IPS-NIHi7 (cell line): ENCODE measurements at regions not wholly inside any gene's neighbourhood (a gene's known extent, or its start where the extent isn't known, plus 50 kb on each side); places are given as distances from the start of the nearest gene placed in this dataset.

ENCODE experiments used
- DNase-seq: peaks from one replicate; pipeline ENCODE4 v3.0.0; 2012; ENCODE audit warnings: mixed read lengths; ENCODE audit errors: extremely low spot score

DNA sequence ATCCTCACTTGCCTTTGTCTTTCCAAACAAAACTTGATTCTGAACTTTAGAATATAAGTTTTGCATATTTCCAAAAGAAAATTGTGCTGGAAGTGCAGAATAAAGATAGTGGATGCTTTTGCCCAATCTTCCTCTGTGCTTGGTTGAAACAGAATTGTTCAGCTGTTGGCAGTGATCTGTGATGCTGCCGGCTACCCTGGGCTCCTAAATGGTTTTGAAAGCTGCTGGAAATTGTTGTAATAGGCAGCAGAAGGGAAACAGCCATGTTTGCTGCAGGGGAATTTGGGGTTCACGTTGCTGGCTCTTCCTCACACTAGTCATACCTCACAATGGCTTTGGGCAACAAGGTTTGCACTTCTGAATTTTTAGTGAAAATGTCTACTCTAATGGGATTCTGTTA lies 398.0 kb downstream of the RAPGEF2 start:
- DNase-seq = no peak

DNA sequence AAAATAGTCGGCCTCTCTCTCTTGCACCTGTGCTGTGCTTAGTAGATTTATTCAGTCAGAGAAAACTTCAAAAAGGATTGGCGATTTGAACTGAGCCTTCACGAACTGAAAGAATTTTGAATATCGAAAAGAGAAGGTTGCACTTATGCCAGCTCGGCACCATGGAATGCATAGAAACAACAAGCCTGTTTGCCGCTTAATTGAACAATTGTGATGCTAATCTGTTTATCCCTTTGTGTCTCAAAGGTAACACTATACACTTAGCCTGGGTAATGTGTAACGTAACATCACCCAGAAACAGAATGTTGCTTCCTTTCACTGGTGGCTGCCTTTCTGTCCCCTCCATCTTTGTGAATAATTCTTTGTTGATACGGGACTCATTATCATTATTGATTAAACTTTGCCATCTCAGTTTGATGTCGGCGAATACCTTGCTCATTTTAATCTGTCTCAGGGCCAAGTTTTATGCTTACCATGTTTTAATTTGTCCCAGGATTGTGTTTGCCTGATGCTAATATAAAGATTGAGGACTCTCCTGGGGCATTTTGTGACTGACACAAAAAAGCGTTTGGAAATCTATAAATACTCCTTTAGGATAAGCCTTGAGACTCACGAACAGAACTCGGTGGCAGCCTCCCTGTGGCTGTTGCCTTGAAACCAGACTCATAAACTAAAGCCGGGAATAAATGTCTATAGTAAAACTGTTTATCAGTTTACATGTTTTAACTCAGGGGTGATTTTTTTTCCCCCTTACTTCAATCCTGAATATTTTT lies 400.5 kb downstream of the RAPGEF2 start:
- peak; percentile 31 for DNase-seq

DNA sequence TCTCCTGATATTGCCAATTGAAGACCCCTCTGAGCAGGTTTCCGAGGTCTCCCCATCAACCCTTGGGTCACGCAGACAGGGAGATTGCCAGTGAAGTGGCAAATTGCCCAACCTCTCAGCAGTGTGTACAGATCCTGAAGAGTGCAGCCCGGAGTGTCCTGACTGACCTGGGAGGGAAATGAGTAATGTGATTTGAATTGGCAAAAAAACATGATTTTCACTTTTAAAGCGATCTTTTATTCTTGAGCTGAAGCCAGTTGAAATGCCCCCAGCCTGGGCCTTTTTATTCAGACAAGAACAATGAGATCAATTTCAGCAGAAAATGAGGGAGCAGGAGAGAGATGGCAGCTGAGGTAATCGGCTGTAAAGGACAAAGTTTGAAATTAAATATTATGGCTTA lies 401.8 kb downstream of the RAPGEF2 start:
- no peak for DNase-seq

DNA sequence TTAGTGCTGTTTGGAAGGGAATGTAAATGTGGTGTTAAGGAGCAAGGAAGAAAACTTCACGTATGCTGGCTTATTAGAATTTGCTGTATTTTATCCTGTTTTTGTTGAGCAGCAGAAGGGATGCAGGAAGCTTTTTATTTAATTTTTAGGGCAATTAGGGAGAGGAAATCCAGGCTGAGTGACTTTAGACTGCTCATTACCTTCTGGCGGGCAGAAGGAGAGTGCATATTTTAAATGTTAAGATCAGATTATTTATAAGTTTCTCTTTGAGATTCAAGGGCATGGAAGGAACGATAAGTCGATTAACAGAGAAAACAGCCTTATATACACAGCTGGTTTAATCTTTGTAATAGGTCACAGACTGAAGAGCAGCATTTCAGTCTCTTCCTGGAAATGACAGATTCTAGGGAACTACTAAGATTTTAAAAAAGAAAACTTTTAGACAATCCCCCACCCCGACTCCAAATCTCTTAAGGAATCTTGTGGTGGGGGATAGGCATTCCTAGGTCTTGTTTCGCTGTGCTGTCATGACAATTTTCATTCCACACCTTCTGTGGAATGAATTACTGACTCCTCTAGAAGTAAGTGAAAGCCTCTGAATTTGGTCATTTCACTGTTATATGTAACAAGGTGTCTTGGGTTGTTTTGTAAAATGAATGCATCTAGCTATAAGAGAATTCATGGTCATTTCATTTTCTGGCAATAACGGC lies 402.5 kb downstream of the RAPGEF2 start:
- no peak for DNase-seq

DNA sequence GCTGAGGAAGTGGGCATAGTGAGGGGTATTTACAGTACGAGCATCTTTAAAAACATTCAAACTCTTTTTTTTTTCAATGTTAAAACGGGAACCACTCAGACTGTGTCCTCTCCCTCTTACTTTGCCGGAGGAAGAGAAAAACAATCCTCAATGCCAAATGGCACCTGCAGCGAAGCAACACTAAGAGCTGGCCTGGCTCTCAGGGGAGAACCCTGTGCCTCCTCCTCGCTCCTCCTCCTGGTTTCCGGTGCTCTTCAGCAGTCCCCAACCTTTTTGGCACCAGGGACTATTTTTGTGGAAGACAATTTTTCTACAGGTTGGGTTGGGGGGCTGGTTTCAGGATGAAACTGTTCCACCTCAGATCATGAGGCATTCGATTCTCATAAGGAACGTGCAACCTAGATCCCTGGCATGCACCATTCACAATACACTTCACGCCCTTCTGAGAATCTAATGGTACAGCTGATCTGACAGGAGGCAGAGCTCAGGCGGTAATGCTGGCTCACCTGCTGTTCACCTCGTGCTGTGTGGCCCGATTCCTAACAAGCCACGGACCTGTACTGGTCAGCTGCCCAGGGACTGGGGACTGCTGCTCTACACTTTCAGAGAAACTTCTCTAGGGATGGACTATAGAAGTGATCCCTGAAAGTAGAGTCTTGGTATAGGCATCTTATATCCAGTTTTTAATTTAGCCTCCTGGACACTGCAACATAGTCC lies 404.1 kb downstream of the RAPGEF2 start:
- no peak for DNase-seq

DNA sequence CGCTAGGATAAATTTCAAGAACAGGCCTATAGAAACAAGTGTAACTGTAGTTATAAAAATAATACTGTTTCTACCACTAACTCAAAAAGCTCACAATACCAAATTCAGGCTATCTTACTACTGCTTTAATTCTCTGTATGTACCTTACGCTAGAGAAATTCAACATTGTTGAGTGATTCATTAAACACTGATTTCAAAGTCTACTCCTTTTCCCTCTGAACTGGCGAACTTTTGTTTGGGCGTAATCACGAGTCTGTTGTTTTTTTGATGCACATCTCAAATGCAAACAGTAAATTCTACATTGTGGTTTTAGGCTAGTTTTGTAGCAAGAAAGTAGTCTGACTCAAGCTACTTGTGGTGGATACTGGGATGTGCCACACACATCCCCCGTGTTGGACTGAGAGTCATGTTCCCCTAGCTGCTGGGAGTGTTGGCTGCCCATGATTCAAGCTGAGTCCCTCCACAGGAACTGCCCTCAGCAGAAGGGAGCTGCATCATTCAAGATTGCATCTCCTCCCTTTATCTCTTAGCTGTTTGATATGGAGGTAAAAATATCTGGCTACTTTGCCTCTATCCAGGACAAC lies 406.1 kb downstream of the RAPGEF2 start:
- DNase-seq = no peak

DNA sequence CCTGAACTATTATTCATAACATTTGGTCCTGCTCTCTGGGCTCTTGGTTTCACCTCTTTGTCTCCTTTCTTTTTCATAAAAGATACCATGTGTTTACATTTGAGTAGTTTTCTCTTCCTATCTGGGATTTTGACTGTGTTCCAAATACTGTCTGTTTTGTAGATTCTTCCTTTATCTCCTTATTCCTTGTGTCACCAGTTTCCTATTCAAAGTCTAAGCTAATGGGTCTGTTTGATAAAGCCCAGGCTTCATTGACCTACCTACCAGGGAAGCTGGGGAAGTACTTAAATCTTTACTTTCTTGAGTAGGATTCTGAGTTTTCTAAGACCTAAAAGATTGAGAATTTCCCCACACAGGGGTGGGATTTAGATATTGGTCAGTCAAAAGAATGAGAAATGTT lies 409.5 kb downstream of the RAPGEF2 start:
- DNase-seq = no peak

DNA sequence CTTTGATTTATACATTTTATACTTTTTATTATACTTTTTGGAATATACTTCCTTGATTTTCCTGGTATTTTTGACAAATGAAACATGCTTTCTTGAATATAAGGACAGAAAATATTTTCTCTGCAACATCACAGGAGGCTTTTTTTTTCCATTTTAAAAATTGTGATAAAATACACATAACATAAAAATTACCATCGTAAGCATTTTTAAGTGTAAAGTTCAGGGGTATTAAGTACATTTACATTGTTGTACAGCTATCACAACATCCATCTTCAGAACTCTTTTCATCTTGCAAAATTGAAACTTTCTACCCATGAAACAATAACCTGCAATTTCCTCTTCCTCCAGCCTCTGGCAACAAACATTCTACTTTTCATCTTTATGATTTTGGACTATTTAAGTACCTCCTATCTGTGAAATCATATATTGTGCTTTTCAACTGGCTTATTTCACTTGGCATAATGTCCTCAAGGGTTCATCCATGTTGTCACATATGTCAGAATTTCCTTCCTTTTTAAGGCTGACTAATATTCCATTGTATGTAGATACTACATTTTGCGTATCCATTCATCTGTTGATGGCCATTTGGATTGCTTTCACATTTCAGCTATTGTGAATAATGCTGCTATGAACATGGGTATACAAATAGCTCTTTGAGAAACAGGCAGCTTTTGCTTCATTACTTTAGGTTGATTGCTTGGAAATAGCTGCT lies 412.6 kb downstream of the RAPGEF2 start:
- DNase-seq = no peak

DNA sequence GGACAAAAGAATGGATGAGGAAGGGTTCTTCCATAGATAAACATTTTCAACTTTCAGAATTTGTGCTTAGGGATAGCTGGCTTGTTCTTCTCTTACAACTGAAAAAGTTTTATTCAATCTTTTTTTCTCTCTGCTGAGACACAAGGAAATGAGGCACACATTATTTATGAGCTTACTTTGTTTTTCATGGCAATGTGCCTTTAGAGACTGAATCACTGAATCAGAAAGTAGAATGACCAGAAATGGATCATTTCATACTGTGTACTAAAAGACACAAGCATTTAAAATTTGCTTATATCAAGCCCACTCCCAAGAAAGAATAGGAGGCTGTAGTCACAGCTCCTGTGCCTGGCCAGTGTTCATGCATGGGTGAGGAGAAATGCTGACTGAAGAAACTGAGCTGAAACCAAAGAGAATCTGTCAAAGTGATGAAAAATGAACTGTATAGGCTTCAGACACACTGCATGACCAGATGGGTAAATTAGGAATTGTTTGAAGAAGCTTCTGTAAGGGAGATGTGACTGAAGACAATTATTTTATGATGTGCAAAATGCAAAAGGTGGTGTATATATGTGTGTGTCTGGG lies 413.8 kb downstream of the RAPGEF2 start:
- DNase-seq = no peak

DNA sequence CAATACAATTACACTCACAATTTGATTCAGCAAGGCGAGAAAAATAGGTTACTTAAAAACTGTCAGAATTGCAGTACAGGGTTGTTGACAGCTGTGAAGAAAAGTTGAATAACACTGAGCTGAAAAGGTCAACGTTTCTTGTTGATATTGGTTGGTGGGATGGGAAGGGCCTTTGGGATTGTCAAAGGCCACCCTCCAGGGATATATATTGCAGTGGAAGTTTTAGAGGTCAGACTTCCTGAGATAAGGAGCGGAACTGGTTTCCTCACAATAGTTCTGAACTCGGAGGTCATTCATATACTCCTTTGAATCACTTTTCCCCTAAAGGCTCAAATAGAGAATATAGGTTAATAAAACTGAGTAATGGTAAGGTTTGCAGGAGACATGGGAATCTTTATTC lies 417.2 kb downstream of the RAPGEF2 start:
- DNase-seq = no peak

DNA sequence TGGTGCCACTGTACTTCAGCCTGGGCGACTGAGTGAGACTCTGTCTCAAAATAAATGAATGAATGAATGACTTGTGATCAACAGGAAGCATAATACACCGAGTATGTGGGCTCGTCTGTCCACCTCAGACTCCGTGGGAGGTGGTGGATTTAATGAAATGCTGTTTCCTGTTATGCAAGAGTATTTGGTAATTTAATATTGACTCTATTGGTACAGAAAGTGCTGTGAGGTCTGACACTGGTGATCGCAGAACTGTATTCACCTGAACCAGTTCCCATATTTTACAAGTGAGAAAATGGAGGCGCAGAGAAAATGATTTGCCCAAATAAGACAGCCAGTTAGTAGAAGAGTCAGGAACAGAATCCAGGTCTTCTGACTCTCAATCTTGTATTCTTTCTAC lies 423.3 kb downstream of the RAPGEF2 start:
- no peak for DNase-seq

DNA sequence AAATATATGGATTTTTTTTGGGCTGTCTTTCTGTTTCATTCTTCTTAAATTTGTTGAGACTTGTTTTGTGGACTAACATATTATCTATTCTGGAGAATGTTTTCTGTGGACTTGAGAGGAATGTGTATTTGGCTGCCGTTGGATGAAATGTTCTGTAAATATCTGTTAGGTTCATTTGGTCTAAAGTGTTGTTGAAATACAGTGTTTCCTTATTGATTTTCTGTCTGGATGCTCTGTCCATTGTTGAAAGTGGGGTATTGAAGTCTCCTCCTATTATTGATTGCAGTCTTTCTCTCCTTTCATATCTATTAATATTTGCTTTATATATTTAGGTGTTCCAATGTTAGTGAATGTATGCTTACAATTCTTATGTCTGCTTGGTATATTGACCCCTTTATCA lies 431.8 kb downstream of the RAPGEF2 start:
- no peak for DNase-seq

DNA sequence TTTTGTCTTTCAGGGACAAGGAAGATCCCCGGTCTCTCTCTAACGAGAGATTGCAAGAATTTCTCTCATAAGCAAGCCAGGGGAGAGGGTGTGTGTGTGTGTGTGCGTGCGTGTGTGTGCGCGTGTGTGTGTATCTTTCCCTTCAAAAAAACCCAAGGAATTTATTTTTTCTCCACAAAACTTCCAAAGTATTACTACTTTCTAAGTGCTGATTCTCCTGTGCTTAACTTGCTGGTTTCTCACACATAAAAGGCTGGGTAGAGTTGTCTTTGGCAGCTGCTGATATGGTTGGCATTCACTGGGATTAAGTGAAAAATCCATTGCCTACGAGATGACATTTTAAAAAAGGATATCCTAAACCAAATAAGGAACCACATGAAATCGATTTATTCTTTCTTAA lies 435.7 kb downstream of the RAPGEF2 start:
- no peak for DNase-seq

DNA sequence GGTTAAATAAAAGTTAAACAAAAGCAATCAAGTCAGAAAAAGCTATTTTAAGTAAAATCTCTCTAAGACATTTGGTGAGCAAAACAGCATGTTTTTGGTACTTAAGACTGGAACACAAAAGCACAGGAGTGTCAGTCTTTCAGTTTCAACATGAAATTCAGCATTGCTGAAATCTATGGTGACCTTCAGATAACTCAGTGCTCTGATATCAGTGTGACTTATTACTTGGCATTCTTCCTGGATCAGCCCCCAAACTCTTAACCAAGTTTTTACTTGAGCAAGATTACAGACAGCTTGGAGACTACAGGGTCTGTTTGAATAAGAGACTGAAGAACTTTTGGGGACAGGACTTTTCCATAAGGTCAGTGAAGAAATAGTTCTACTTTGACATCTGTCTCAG lies 437.2 kb downstream of the RAPGEF2 start:
- DNase-seq = no peak

DNA sequence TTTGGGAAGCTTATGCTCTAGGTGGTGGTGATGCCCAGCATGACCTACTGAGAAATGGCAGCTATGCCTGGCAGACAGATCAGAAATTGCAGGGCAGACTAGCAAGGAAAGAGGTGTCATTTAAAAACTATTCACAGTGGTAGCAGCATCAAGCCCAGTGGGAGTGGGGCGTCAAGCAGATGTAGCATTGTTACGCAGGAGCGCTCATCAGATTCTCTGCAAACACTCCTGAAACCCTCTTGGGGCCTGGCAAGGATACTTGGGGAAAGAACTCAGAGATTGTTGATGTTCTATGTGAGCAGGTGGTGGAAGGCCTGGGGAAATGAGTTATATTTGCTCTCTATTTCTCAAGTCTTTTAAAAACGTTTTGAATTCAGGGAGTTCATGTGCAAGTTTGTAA lies 437.6 kb downstream of the RAPGEF2 start:
- peak; percentile 29 for DNase-seq

DNA sequence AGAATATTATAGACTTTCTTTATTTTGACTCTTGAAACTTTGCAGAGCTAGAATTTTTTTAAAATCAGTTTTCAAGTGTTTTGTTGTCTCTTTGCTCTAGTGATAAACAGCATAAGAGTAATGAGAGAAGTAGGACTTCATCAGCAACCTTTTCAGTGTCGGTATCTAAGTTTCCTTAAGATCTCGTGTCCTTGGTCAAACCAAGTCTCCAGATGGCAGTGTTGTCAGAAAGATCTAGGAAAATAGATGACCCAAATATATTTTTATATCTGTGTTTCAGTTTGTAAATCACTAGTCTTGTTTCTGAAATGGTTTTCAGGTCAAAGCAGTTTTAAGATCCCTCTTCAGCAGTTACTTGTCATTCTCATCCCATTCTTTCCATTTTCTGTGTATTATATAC lies 438.3 kb downstream of the RAPGEF2 start:
- DNase-seq = no peak

DNA sequence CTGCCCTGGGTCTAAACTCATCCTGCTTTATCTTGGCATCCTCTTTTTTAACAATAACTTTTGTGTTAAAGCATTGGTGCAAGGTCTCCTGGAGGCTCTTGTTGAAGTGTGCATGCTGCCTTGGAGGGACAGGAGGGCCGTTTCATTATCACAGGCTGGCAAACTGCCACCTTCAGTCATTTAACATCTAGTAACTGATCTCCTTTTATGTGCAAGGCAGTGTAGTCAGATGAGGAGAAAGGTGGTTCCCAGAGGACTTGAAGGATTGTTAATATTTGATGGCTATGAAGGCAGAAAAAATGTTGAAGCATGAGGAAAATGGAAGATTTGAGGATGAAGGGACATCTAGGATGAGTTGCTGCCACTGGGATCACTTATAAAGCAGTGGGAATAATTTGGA lies 439.4 kb downstream of the RAPGEF2 start:
- DNase-seq = no peak

DNA sequence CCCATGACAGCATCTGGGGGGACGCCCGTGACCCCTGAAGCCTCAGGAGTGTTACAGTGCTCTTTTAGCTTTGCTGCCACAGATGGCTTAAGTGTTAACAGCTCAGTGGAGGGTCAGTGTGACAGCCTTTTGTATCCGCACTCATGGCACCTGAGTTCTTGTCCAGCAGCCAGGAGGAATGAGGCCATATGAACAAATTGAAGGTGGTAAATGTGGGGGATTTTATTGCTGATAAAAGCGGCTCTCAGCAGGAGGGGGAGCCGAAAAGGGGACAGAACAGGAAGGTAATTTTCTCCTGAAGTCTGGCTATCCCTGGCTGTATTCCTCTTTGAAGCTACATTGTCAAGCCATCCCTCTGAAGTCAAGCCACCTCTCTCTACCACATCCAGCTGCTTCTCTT lies 441.0 kb downstream of the RAPGEF2 start:
- no peak for DNase-seq

DNA sequence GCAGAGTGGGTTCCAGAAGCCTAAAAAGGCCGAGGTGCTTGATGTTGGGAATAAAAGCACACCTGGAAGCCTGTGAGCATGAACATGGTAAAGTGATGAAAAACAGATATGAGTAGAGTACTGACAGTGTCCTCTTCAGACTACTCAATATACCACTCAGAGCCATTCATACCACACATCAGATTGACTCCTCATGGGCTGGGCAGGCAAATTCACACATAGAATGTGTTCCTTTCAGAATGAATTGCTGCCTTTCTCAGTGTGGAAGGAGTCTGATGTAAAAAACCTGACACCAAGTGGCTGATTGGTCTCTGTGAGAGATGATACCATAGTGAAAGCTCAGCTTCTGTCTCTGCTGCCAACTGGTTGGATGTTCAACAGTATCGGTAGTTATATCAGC lies 442.7 kb downstream of the RAPGEF2 start:
- no peak for DNase-seq

DNA sequence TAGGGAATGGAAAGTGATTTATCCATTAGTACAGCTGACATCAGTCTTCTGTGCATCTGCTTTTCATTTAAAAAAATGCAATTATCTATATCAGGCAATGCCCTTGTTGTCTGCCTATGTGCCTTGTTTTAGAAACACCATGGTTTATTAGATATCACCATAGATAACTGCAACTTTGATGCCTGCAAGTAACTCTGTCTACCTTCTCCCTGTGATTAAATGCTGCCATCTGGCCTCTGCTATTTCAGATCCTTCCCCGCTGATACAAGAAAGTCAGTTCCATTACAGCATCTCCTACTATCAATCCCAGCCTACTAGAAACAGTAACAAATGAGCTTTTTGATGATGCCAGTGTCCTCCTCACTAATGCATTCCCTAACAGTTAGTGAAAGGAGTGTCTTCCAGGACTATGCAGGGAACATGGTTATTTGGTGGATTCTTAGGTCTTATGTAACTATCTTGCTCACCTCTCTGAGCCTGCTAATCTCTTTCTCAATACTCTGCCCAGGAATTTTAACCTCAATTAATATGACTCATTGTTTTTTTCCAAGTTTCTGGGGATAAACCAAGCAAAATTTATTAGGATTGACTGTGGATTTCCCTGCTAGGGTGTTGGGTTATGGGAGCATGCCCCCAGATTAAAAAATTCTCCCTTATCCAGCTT lies 444.9 kb downstream of the RAPGEF2 start:
- no peak for DNase-seq

DNA sequence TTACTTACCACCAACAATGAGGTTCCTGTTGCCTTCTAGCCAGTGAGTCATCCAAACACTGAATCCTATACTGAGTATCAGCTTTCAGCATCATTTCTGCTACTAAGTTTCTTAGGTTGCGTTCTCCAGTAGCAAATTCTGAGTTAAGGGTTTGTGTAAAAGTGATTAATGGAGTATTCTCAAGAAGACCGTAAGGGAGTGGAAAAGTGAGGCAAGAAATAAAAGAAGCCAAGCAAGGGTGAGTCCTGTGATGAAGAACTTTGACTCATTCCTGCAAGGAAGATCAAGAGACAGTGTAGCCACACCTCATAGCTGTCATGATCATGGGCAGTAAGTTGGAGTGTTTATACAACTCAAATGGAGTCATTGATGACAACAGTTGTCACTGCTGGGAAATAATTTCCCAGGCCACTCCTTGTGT lies 446.2 kb downstream of the RAPGEF2 start:
- no peak for DNase-seq
